SK-N-SH (cell line): ENCODE measurements at regions not wholly inside any gene's neighbourhood (a gene's known extent, or its start where the extent isn't known, plus 50 kb on each side); places are given as distances from the start of the nearest gene placed in this dataset.

Experiments
- CTCF ChIA-PET: fragments of 300-600, 350-600 bp; formaldehyde crosslinking; extraction: SDS; loops from one replicate; lab custom pipeline; 2021; lab: Yijun Ruan, JAX
- POLR2A ChIA-PET: fragments of 350-600 bp; sonication (Branson Sonifier 250); formaldehyde crosslinking; extraction: SDS; loops from one replicate; lab custom pipeline; 2020; ENCODE audit warnings: antibody characterized with exemption, inconsistent platforms; lab: Yijun Ruan, JAX
- DNase-seq: peaks from one replicate; pipeline ENCODE4 v3.0.0; 2012
- H2AFZ ChIP-seq: fragments of 200-600 bp; sonication (generic); 2 replicates; pipeline ENCODE4 v1.8.1; 2016; ENCODE audit warnings: antibody characterized with exemption, mild to moderate bottlenecking, low read depth
- H3F3A ChIP-seq: fragments of 200-600 bp; sonication (generic); replicated peaks from 2 replicates; pipeline ENCODE3; 2016; ENCODE audit warnings: antibody characterized with exemption, mild to moderate bottlenecking; ENCODE audit not compliant: insufficient read depth
- H3K27ac ChIP-seq, 2 experiments: fragments of 200-500 bp in 1 of 2; fragments of 200-600 bp in 1 of 2; sonication (Bioruptor generic) in 1 of 2; sonication (generic), shearing (Covaris generic) in 1 of 2; 2 replicates each; pipeline versions ENCODE4 v1.5.1 to v1.6.1; 2014 to 2016; ENCODE audit warnings: low read depth in 2 of 2, inconsistent platforms in 1 of 2, low read length in 1 of 2, mild to moderate bottlenecking in 1 of 2, mixed read lengths in 1 of 2
- H3K27me3 ChIP-seq: fragments of 200-600 bp; sonication (generic), shearing (Covaris generic); 2 replicates; pipeline ENCODE4 v1.6.1; 2016; ENCODE audit warnings: mixed run types; ENCODE audit not compliant: insufficient read depth
- H3K36me3 ChIP-seq, 2 experiments: fragments of 200-500 bp in 1 of 2; fragments of 200-600 bp in 1 of 2; sonication (Bioruptor generic) in 1 of 2; sonication (generic) in 1 of 2; replicated peaks in 1 of 2; 2 replicates each; pipeline versions ENCODE3 to v1.5.1; 2014 to 2016; ENCODE audit warnings: low read length in 1 of 2, mild to moderate bottlenecking in 1 of 2; ENCODE audit not compliant: insufficient read depth in 2 of 2, control insufficient read depth in 1 of 2
- H3K4me1 ChIP-seq, 2 experiments: fragments of 200-500 bp in 1 of 2; fragments of 200-600 bp in 1 of 2; sonication (Bioruptor generic) in 1 of 2; sonication (generic), shearing (Covaris generic) in 1 of 2; 2 replicates each; pipeline versions ENCODE4 v1.5.1 to v1.6.1; 2014 to 2016; ENCODE audit warnings: low read depth in 1 of 2, low read length in 1 of 2, mixed run types in 1 of 2; ENCODE audit not compliant: insufficient read depth in 2 of 2, control insufficient read depth in 1 of 2
- H3K4me2 ChIP-seq: fragments of 200-600 bp; sonication (generic), shearing (Covaris generic); 2 replicates; pipeline ENCODE4 v1.6.1; 2017; ENCODE audit warnings: mixed run types
- H3K4me3 ChIP-seq, 2 experiments: fragments of 200-500 bp in 1 of 2; fragments of 200-600 bp in 1 of 2; sonication (Bioruptor generic) in 1 of 2; sonication (generic), shearing (Covaris generic) in 1 of 2; 2 replicates each; pipeline versions ENCODE4 v1.5.1 to v1.8.1; 2014 to 2016; ENCODE audit warnings: low read depth in 2 of 2, inconsistent platforms in 1 of 2, low read length in 1 of 2, mild to moderate bottlenecking in 1 of 2, mixed read lengths in 1 of 2, moderate library complexity in 1 of 2
- H3K79me2 ChIP-seq: fragments of 200-600 bp; sonication (generic); 2 replicates; pipeline ENCODE4 v1.8.1; 2017; ENCODE audit warnings: mild to moderate bottlenecking; ENCODE audit not compliant: insufficient read depth
- H3K9ac ChIP-seq: fragments of 200-600 bp; sonication (generic); 2 replicates; pipeline ENCODE4 v1.6.1; 2017; ENCODE audit warnings: mixed run types
- H3K9me2 ChIP-seq: fragments of 200-600 bp; sonication (generic); 2 replicates; pipeline ENCODE4 v1.6.1; 2017; ENCODE audit warnings: mixed run types
- H3K9me3 ChIP-seq: fragments of 200-600 bp; sonication (generic); 2 replicates; pipeline ENCODE4 v1.6.1; 2017; ENCODE audit warnings: mixed run types, mild to moderate bottlenecking, moderate library complexity
- H4K20me1 ChIP-seq: fragments of 200-600 bp; sonication (generic); 2 replicates; pipeline ENCODE4 v1.6.1; 2017; ENCODE audit warnings: mild to moderate bottlenecking, mixed run types; ENCODE audit not compliant: insufficient read depth
- FOXJ3 ChIP-seq: sonication (generic); formaldehyde crosslinking; IDR thresholded peaks from 2 replicates; pipeline ENCODE4 v1.5.1; 2020; ENCODE audit warnings: mild to moderate bottlenecking, missing genetic modification reagents
- MEF2A ChIP-seq: IDR thresholded peaks from 2 replicates; pipeline ENCODE4 v1.4.0; 2012; ENCODE audit warnings: low read depth, borderline replicate concordance
- RCOR1 ChIP-seq: fragments of 150-350 bp; IDR thresholded peaks from 2 replicates; pipeline ENCODE4 v1.6.1; 2017; ENCODE audit warnings: antibody characterized with exemption, low read length
- TCF12 ChIP-seq: IDR thresholded peaks from 2 replicates; pipeline ENCODE4 v1.4.0; 2012
- WGBS: methylation state at CpG from one replicate; pipeline ENCODE4 v1.1.6; 2017; ENCODE audit warnings: low lambda C conversion rate; 5-methylcytosine and 5-hydroxymethylcytosine counted together
- TF ChIP-seq, protein P1 (sequence below): IDR thresholded peaks from 2 replicates; pipeline ENCODE4 v1.6.1; 2012; ENCODE audit warnings: mild to moderate bottlenecking, low read depth, low read length, moderate library complexity
- TF ChIP-seq, protein P2 (sequence below): IDR thresholded peaks from 2 replicates; pipeline ENCODE4 v1.4.0; 2012; ENCODE audit warnings: low read depth, borderline replicate concordance
- TF ChIP-seq, protein P3 (sequence below): fragments of 150-350 bp; IDR thresholded peaks from 2 replicates; pipeline ENCODE4 v1.6.1; 2016; ENCODE audit warnings: mild to moderate bottlenecking, low read depth, low read length
- TF ChIP-seq, protein P4 (sequence below): fragments of 200-600 bp; sonication (generic); IDR thresholded peaks from 2 replicates; pipeline ENCODE4 v1.6.1; 2017; ENCODE audit warnings: antibody characterized with exemption, mild to moderate bottlenecking, moderate library complexity

DNA sequence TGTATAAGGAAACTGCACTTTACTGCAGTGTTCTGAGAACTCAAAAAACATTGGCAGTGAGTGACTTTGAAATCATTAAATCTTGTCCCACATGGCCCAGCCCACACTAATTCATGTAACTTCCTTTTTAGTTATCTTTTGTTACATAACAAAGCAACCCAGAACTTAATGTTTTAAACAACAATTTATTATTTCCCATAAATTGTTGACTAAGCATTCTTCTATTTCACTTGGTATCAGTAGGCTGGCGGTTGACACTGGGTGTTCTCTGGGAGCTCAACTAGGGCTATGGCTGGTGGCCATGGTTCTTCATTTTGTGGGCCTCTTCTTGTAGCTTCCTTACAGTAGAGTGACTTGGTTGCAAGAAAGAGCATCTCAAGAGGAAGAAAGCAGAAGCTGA lies 278.4 kb downstream of the RASEF start (continued):
- TF ChIP-seq, protein P1, sequence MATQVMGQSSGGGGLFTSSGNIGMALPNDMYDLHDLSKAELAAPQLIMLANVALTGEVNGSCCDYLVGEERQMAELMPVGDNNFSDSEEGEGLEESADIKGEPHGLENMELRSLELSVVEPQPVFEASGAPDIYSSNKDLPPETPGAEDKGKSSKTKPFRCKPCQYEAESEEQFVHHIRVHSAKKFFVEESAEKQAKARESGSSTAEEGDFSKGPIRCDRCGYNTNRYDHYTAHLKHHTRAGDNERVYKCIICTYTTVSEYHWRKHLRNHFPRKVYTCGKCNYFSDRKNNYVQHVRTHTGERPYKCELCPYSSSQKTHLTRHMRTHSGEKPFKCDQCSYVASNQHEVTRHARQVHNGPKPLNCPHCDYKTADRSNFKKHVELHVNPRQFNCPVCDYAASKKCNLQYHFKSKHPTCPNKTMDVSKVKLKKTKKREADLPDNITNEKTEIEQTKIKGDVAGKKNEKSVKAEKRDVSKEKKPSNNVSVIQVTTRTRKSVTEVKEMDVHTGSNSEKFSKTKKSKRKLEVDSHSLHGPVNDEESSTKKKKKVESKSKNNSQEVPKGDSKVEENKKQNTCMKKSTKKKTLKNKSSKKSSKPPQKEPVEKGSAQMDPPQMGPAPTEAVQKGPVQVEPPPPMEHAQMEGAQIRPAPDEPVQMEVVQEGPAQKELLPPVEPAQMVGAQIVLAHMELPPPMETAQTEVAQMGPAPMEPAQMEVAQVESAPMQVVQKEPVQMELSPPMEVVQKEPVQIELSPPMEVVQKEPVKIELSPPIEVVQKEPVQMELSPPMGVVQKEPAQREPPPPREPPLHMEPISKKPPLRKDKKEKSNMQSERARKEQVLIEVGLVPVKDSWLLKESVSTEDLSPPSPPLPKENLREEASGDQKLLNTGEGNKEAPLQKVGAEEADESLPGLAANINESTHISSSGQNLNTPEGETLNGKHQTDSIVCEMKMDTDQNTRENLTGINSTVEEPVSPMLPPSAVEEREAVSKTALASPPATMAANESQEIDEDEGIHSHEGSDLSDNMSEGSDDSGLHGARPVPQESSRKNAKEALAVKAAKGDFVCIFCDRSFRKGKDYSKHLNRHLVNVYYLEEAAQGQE: no peak
- TF ChIP-seq, protein P2, sequence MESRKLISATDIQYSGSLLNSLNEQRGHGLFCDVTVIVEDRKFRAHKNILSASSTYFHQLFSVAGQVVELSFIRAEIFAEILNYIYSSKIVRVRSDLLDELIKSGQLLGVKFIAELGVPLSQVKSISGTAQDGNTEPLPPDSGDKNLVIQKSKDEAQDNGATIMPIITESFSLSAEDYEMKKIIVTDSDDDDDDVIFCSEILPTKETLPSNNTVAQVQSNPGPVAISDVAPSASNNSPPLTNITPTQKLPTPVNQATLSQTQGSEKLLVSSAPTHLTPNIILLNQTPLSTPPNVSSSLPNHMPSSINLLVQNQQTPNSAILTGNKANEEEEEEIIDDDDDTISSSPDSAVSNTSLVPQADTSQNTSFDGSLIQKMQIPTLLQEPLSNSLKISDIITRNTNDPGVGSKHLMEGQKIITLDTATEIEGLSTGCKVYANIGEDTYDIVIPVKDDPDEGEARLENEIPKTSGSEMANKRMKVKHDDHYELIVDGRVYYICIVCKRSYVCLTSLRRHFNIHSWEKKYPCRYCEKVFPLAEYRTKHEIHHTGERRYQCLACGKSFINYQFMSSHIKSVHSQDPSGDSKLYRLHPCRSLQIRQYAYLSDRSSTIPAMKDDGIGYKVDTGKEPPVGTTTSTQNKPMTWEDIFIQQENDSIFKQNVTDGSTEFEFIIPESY: no peak
- no peak for TF ChIP-seq TCF12
- no peak for TF ChIP-seq MEF2A
- no peak for TF ChIP-seq RCOR1
- no peak for TF ChIP-seq FOXJ3
- TF ChIP-seq, protein P3, sequence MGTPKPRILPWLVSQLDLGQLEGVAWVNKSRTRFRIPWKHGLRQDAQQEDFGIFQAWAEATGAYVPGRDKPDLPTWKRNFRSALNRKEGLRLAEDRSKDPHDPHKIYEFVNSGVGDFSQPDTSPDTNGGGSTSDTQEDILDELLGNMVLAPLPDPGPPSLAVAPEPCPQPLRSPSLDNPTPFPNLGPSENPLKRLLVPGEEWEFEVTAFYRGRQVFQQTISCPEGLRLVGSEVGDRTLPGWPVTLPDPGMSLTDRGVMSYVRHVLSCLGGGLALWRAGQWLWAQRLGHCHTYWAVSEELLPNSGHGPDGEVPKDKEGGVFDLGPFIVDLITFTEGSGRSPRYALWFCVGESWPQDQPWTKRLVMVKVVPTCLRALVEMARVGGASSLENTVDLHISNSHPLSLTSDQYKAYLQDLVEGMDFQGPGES: no peak

DNA sequence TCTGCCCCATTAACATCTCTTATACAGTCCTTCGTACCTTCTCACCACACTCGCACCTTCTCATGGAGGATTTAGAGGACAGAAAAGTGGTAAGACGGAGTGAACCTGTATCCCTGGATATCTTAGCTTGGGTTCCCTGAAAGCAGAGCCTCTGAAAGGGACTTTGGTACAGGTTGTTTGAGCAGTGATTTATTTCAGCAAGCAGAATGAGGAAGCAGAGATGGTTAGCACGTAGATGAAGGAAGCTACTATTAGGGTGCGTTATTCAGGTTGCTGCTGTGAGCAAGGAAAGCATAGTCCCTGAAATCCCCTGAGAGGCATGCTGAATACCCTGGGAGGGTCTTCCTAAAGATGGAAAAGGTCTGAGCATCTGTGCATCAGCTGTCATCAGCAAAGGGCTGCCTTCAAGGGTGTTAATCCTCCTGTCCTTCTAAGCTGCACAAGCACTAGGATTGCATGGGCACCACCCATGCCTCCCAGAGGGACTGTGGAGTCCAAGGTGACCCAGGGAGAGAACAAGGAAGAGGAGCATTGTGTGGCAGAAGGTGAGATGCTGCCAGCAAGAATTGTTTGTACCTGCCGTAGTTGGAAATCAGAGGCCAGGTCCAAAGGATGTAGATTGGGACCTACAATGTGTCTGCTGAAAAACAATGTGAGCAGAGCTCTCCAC lies 273.7 kb downstream of the RASEF start:
- CTCF ChIA-PET: interaction anchor here (1.1 kb wide), 1 partner anchor 11 kb away, joined by 3 read pairs; no protein-coding TSS in a partner anchor
- Histone ChIP-seq H3K4me2 (no peak overlapping the region), H3K79me2 (no peaks in the 10 kb centered on the region), H3K4me3 (no peak overlapping the region), H3K4me1 (no peaks in the 10 kb centered on the region; a peak in 1 of 4 replicates), H3K9me3 (no peaks in the 10 kb centered on the region), H3K27ac (no peak overlapping the region), H3K27me3 (no peaks in the 10 kb centered on the region), H2AFZ (no peak overlapping the region), H3K9ac (no peak overlapping the region), H4K20me1 (no peaks in the 10 kb centered on the region), H3K36me3 (no peaks in the 10 kb centered on the region), H3F3A (no peaks in the 10 kb centered on the region), H3K9me2 (no peaks in the 10 kb centered on the region)
- WGBS: 58% methylated on average over 6 of the region's 6 CpGs
- no peak for DNase-seq
- TF ChIP-seq, protein P4, sequence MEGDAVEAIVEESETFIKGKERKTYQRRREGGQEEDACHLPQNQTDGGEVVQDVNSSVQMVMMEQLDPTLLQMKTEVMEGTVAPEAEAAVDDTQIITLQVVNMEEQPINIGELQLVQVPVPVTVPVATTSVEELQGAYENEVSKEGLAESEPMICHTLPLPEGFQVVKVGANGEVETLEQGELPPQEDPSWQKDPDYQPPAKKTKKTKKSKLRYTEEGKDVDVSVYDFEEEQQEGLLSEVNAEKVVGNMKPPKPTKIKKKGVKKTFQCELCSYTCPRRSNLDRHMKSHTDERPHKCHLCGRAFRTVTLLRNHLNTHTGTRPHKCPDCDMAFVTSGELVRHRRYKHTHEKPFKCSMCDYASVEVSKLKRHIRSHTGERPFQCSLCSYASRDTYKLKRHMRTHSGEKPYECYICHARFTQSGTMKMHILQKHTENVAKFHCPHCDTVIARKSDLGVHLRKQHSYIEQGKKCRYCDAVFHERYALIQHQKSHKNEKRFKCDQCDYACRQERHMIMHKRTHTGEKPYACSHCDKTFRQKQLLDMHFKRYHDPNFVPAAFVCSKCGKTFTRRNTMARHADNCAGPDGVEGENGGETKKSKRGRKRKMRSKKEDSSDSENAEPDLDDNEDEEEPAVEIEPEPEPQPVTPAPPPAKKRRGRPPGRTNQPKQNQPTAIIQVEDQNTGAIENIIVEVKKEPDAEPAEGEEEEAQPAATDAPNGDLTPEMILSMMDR: no peak
- TF ChIP-seq TCF12: no peak
- TF ChIP-seq, all 33 proteins: peak for 0
- POLR2A ChIA-PET: no interaction called here
